ENCODE measurements at regions not wholly inside any gene's neighbourhood (a gene's known extent, or its start where the extent isn't known, plus 50 kb on each side); places are given as distances from the start of the nearest gene placed in this dataset.

DNA sequence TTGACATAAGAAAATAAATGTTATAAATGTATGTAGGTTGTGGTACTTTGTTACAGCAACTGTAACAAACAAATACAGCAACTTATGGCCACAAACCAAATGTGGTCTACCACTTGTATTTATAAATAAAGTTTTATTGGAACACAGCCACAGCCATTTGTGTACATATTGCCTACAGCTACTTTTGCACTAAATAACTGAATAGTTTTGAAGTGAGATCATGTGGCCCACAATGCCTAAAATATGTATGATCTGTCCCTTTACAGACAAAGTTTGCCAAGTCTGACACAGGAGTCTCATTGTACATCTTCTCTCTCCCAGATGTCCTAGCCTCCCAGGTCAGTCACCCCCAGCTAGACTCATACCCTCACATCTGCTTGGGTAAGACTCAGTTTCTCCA lies 283.6 kb upstream of the PRDM9 start:
- no peak for TF ChIP-seq CTCF (conservative IDR thresholded peaks at IDR 0.05; ENCODE audit: control insufficient read depth, insufficient read depth, low read depth, low read length)
- no peak overlapping the region for H3K4me3 ChIP-seq (ENCODE audit: control insufficient read depth, low read depth, low read length)
- peak; percentile 45 for DNase-seq (ENCODE audit: low read depth)

DNA sequence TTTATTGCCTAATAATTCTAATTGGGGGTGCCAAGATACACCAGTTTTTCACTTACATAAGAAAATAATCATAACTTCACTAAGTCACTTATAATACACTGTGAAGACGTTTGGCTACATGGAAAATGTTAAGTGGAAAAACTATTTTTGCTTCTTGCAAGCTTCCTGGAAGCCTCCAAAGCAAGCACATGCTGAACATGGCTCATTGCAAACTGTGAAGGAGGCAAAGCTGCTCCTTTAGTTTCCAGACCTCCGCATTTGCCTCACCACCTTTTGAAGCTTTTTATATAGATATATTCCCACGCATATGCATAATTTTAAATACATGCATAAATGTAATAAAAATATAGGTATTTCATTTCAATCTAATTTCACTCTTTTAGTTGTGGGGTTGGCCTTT lies 285.6 kb upstream of the PRDM9 start:
- H3K4me3 ChIP-seq (ENCODE audit: control insufficient read depth, low read depth, low read length): no peak overlapping the region
- no peak for DNase-seq (ENCODE audit: low read depth)
- TF ChIP-seq CTCF (conservative IDR thresholded peaks at IDR 0.05; ENCODE audit: control insufficient read depth, insufficient read depth, low read depth, low read length): no peak

DNA sequence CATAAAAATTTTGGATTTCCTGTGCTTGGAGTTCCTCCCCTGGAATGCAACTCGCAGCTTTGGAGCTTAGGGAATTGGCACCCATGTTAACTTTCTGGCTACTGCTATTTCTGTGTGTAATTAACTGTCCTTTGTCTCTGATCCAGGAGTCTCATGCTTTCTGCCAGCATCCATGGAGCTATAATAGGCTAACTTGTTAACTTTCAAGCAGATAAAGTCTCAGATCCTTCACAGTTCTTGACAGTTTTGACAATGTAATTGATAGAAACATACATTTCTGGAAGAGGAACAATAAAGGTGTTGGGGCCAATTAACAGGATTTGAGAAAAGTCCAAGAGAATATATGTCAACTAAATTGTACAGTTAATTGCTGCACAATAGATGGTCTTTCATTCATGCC lies 290.2 kb upstream of the PRDM9 start:
- no peak for DNase-seq (ENCODE audit: low read depth)
- no peak overlapping the region for H3K4me3 ChIP-seq (ENCODE audit: control insufficient read depth, low read depth, low read length)
- no peak for TF ChIP-seq CTCF (conservative IDR thresholded peaks at IDR 0.05; ENCODE audit: control insufficient read depth, insufficient read depth, low read depth, low read length)

GRCh38 chr5:23216345-23216744 lies 291.1 kb upstream of the PRDM9 start:
- DNase-seq (ENCODE audit: low read depth): no peak
- no peak for TF ChIP-seq CTCF (conservative IDR thresholded peaks at IDR 0.05; ENCODE audit: control insufficient read depth, insufficient read depth, low read depth, low read length)
- no peak overlapping the region for H3K4me3 ChIP-seq (ENCODE audit: control insufficient read depth, low read depth, low read length)

- peak; percentile 67 for DNase-seq (ENCODE audit: low read depth)
- no peak overlapping the region for H3K4me3 ChIP-seq (ENCODE audit: control insufficient read depth, low read depth, low read length)
- TF ChIP-seq CTCF (conservative IDR thresholded peaks at IDR 0.05; ENCODE audit: control insufficient read depth, insufficient read depth, low read depth, low read length): peak; percentile 86
Measured at GRCh38 chr5:23208959-23209431, 298.4 kb upstream of the PRDM9 start.

DNA sequence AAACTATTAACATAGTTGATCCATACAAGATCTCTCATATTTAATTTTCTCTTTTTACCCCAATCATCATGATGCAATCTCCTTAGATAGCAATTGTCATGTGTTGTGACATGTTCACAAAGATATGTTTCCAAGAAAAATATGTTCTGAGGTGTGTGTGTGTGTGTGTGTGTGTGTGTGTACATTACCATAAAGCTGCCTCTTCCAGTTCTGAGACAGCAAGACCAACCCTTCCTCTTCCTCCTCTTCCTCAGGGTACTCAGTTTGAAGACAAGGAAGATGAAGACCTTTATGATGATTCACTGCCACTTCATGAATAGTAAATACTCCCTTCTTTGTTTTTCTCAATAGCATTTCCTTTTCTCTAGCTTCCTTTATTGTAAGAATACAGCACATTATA lies 303.3 kb upstream of the PRDM9 start:
- TF ChIP-seq CTCF (conservative IDR thresholded peaks at IDR 0.05; ENCODE audit: control insufficient read depth, insufficient read depth, low read depth, low read length): no peak
- no peak for DNase-seq (ENCODE audit: low read depth)
- H3K4me3 ChIP-seq (ENCODE audit: control insufficient read depth, low read depth, low read length): no peak overlapping the region
